NCI-H2171 treated with DMSO at 0.1 percent for 48 hours (cell line): ENCODE measurements at regions not wholly inside any gene's neighbourhood (a gene's known extent, or its start where the extent isn't known, plus 50 kb on each side); places are given as distances from the start of the nearest gene placed in this dataset.
"Not testable (repeated sequence)": the region's sequence is repeated elsewhere in the genome, so short reads cannot be mapped to it uniquely, and the experiment has no call there.

Source experiments
- DNase-seq: peaks from one replicate; lab custom pipeline; 2025; lab: John Stamatoyannopoulos, UW

- DNase-seq: no peak
Observed at GRCh38 chr16:85441189-85441889, 171.8 kb upstream of the GSE1 start.

- DNase-seq: no peak
Observed at GRCh38 chr16:85441890-85442670, 171.0 kb upstream of the GSE1 start.

- no peak for DNase-seq
Observed at GRCh38 chr16:85443116-85443515, 170.0 kb upstream of the GSE1 start.

- DNase-seq: no peak
Observed at GRCh38 chr16:85443531-85443930, 169.6 kb upstream of the GSE1 start.

GRCh38 chr16:85445064-85445778 is 167.9 kb upstream of the GSE1 start:
- DNase-seq: peak; percentile 99

GRCh38 chr16:85445779-85446222 is 167.3 kb upstream of the GSE1 start:
- DNase-seq: no peak

- peak; percentile 91 for DNase-seq
Observed at GRCh38 chr16:85446951-85447692, 166.0 kb upstream of the GSE1 start.

GRCh38 chr16:85447693-85448313 is 165.3 kb upstream of the GSE1 start:
- peak; percentile 67 for DNase-seq

GRCh38 chr16:85448557-85449190 is 164.4 kb upstream of the GSE1 start:
- peak; percentile 100 for DNase-seq

GRCh38 chr16:85449191-85449884 is 163.8 kb upstream of the GSE1 start:
- no peak for DNase-seq

GRCh38 chr16:85449885-85450245 is 163.3 kb upstream of the GSE1 start:
- DNase-seq: no peak

GRCh38 chr16:85451142-85451541 is 162.0 kb upstream of the GSE1 start:
- DNase-seq: not testable (repeated sequence)

GRCh38 chr16:85451641-85452363 is 161.3 kb upstream of the GSE1 start:
- DNase-seq: no peak

GRCh38 chr16:85452364-85453193 is 160.5 kb upstream of the GSE1 start:
- DNase-seq: no peak

GRCh38 chr16:85453194-85453678 is 159.9 kb upstream of the GSE1 start:
- no peak for DNase-seq

- no peak for DNase-seq
Observed at GRCh38 chr16:85453703-85454102, 159.4 kb upstream of the GSE1 start.

GRCh38 chr16:85454171-85454872 is 158.8 kb upstream of the GSE1 start:
- no peak for DNase-seq

- DNase-seq: no peak
Observed at GRCh38 chr16:85455534-85455933, 157.6 kb upstream of the GSE1 start.
